ENCODE measurements at regions not wholly inside any gene's neighbourhood (a gene's known extent, or its start where the extent isn't known, plus 50 kb on each side); places are given as distances from the start of the nearest gene placed in this dataset.

DNA sequence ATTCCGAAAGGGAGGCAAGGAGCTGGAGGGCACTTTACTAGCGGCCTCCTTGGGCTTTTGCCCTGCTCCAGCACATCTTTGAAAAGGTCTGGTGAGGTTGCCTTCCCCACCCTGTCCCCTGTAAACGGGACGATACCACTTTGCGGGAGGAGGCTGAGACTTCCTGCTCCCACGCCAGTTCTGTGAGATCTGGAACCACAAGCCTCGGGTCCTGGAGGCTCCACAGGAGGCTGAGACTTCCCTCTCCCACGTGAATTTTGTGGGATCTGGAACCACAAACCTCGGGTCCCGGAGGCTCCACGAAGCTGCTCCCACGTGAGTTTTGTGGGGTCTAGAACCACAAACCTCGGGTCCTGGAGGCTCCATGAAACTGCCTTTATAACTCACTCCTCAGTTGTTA is 209.3 kb downstream of the DLL1 start:
- TF ChIP-seq, protein P1, sequence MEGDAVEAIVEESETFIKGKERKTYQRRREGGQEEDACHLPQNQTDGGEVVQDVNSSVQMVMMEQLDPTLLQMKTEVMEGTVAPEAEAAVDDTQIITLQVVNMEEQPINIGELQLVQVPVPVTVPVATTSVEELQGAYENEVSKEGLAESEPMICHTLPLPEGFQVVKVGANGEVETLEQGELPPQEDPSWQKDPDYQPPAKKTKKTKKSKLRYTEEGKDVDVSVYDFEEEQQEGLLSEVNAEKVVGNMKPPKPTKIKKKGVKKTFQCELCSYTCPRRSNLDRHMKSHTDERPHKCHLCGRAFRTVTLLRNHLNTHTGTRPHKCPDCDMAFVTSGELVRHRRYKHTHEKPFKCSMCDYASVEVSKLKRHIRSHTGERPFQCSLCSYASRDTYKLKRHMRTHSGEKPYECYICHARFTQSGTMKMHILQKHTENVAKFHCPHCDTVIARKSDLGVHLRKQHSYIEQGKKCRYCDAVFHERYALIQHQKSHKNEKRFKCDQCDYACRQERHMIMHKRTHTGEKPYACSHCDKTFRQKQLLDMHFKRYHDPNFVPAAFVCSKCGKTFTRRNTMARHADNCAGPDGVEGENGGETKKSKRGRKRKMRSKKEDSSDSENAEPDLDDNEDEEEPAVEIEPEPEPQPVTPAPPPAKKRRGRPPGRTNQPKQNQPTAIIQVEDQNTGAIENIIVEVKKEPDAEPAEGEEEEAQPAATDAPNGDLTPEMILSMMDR (conservative IDR thresholded peaks at IDR 0.05), result no peak
- no peak overlapping the region for H3K27ac ChIP-seq

DNA sequence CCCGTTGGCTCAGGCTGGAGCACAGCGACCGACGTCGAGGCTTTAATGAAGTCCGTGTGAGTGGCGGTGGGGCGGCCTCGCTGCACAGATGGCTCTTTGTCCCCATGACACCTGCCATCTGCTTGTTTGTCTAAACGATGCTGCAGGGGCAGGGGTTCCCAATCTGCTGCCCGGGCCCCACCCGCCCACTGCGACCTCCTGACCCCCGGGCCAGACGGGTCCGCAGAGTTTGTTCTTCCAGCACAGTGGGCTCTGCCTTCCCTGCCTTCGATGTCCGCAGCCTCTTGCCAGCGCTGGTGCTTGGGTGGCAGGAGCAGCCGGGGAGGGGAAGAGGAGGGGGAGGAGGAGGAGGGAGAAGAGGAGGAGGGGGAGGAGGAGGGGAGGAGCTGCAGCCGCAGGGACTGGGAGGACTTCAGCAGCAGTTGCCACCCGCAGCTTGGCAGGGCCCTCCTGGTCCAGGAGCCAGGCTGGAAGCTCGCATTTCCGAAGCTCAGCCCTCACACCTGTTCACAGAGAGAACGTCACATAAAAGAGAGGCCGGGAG is 210.0 kb downstream of the DLL1 start:
- TF ChIP-seq, protein P1 (conservative IDR thresholded peaks at IDR 0.05), result no peak
- H3K27ac ChIP-seq, result no peak overlapping the region

GRCh38 chr6:170080169-170080827 is 210.6 kb downstream of the DLL1 start:
- TF ChIP-seq, protein P1 (conservative IDR thresholded peaks at IDR 0.05), result no peak
- H3K27ac ChIP-seq, result no peak overlapping the region

DNA sequence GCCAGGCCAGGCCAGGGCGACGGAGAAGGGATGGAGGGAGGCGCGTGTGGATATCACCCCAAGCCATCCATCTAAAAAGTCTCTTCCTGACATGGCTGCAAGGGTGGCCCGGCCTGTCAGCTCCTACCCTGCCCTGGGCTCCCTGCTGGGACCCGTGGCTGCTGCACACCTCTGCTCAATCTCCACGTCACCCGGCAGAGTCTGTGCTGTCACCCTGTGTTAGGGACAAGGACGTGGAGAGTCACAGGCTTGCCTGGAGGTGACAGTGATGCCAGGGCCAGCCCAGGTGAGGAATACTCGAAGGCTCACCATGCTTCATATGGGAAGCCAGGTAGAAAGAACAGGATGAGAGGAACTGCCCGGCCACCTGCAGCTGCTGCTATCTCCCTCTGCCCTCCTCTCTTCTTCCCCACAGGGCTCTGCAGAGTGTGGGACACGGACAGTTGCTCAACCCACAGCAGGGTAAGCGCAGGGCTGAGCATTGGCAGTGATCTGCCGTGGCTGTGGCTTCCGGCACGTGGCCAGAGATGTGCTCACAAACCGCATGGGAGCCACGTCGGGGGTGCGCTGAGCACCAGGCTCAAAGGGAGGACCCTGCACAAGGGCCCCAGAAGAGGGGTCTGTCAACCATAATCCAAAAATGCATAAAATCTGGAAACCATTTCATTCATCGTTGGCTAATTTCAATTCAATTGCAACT is 214.3 kb downstream of the DLL1 start:
- no peak overlapping the region for H3K27ac ChIP-seq
- TF ChIP-seq, protein P1 (conservative IDR thresholded peaks at IDR 0.05), result no peak

DNA sequence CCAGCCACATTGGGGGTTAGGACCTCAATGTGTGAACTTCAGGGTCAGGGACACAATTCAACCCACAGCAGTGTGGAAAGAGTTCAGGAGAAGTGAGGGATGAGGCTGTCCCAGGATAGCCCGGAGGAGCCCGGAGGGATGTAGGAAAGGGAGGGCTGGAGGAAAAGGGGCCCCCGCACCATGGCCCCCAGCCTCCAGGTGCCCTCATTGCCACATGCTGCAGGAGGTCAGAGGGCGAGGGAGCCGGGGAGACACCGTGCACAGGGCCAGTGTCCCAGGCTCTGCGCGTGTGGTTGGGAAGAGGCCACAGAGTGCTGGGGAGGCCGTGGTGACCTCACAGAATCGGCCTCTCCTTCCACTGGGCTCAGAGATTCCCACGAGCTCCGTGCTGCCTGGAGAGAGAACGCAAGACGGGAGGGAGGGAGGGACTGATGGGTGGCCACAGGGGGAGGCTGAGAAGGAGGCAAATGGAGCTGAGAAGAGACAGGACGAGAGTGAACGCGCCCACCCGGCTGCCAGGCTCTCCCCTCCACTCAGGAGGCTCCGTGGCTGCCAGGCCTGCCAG is 215.1 kb downstream of the DLL1 start:
- no peak overlapping the region for H3K27ac ChIP-seq
- TF ChIP-seq, protein P1 (conservative IDR thresholded peaks at IDR 0.05), result no peak

- TF ChIP-seq, protein P1 (conservative IDR thresholded peaks at IDR 0.05), result no peak
These were observed 216.0 kb downstream of the DLL1 start for GRCh38 chr6:170074907-170075306.

GRCh38 chr6:170074435-170074834 is 216.4 kb downstream of the DLL1 start:
- H3K27ac ChIP-seq, result no peak overlapping the region
- TF ChIP-seq, protein P1 (conservative IDR thresholded peaks at IDR 0.05), result no peak

More at GRCh38 chr6:170074907-170075306, 216.0 kb downstream of the DLL1 start:
- H3K27ac ChIP-seq, result no peak overlapping the region
